Thyroid gland (tissue), 4 donors: ENCODE measurements at regions not wholly inside any gene's neighbourhood (a gene's known extent, or its start where the extent isn't known, plus 50 kb on each side); places are given as distances from the start of the nearest gene placed in this dataset.
"Not testable (repeated sequence)": the region's sequence is repeated elsewhere in the genome, so short reads cannot be mapped to it uniquely, and the experiment has no call there.

ENCODE experiments used
- DNase-seq, 2 donors: peaks; one replicate each; pipeline ENCODE4 v3.0.0-alpha.2; 2019
- H3K27ac ChIP-seq, 3 donors: fragments of 200-600 bp; sonication (generic); 1 replicate in 2 of 3; 2 replicates in 1 of 3; pipeline ENCODE4 v1.5.1; 2016 to 2019; ENCODE audit warnings: mild to moderate bottlenecking in 1 of 3, moderate library complexity in 1 of 3
- H3K27me3 ChIP-seq: fragments of 200-600 bp; sonication (generic); one replicate; pipeline ENCODE4 v1.5.1; 2019
- H3K36me3 ChIP-seq, 2 donors: fragments of 200-600 bp; sonication (generic); one replicate each; pipeline ENCODE4 v1.5.1; 2016 to 2019
- H3K4me1 ChIP-seq, 2 donors: fragments of 200-600 bp; sonication (generic); one replicate each; pipeline ENCODE4 v1.5.1; 2017 to 2019
- H3K4me3 ChIP-seq, 3 donors: fragments of 200-600 bp; sonication (generic); replicated peaks in 1 of 3; 1 replicate in 2 of 3; 2 replicates in 1 of 3; pipeline ENCODE4 v1.5.1; 2016; ENCODE audit warnings: mild to moderate bottlenecking in 1 of 3
- H3K9me3 ChIP-seq: fragments of 200-600 bp; sonication (generic); one replicate; pipeline ENCODE4 v1.5.1; 2017
- POLR2A ChIP-seq, 2 donors: fragments of 450-650 bp; IDR thresholded peaks; one replicate each; pipeline ENCODE4 v1.6.1; 2017; ENCODE audit warnings: antibody characterized with exemption in 2 of 2, mild to moderate bottlenecking in 2 of 2, moderate library complexity in 1 of 2
- WGBS, 2 donors: methylation state at CpG; one replicate each; pipeline ENCODE4 v1.1.5; 2017; 5-methylcytosine and 5-hydroxymethylcytosine counted together
- intact Hi-C: fragments of 100-400 bp; cut with DNase I; formaldehyde crosslinking; loops from one replicate; pipeline ENCODE4 v1.15.1; 2023
- TF ChIP-seq, protein P1 (sequence below), 6 experiments: fragments of 200-600 bp in 3 of 6; fragments of 450-650 bp in 3 of 6; sonication (generic) in 3 of 6; IDR thresholded peaks; one replicate each; pipeline ENCODE4 v1.5.1; 2016 to 2019; ENCODE audit warnings: antibody characterized with exemption in 6 of 6, mild to moderate bottlenecking in 2 of 6, inconsistent platforms in 1 of 6, moderate library complexity in 1 of 6

DNA sequence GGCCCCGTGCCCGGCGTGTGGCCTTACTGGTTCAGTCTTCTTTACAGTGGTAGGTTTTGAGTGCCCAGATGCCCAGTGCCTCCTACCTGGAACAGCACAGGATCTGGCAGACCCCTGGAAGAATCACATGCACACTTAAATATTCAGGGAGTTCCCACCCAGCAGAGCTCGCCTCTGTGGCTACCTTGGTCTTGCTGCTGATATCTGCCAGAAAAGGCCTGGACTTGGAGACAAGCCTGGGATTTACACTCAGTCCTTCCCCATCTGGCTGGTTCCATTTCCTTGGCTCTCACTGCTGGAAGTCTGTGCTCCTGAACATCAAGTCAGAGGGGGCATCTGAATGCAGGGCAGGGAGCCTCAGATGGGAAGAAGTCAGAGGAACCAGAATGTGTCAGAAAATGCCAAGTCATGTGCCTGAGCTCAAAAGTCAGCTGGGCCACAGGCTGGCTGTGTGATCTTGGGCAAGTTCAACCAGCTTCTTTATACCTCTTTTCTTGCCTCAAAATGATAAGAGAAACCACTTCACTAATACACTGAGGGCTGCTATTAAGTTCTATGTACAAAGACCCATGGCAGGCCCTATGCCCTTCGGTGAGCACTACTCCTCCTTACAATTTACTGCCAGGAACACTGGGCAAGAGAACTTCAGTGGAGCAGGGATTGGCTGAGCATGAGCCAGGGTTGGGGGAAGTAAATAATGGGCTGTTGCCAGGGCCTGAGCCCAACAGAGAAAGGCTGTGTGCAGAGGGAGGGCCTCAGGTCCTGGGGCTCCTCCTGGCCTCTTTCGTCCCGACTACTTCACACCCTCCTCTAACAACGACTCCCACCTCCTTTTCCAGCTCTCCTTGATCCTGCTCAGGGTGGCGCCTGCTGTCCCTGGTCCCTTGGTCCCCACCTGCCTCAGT is 135.9 kb downstream of the GPCPD1 start:
- DNase-seq, result no peak
- Histone ChIP-seq H3K27me3 (no peaks in the 10 kb centered on the region), H3K9me3 (no peaks in the 10 kb centered on the region), H3K27ac (no peak overlapping the region), H3K36me3 (no peaks in the 10 kb centered on the region), H3K4me1 (no peaks in the 10 kb centered on the region), H3K4me3 (no peak overlapping the region)
- 83 to 87% methylated on average over 6 to 9 of the region's 9 CpGs for WGBS, 2 donors
- intact Hi-C loops, result no loop called here
- no peak for TF ChIP-seq POLR2A (IDR thresholded peaks at IDR 0.05)
- TF ChIP-seq, protein P1, sequence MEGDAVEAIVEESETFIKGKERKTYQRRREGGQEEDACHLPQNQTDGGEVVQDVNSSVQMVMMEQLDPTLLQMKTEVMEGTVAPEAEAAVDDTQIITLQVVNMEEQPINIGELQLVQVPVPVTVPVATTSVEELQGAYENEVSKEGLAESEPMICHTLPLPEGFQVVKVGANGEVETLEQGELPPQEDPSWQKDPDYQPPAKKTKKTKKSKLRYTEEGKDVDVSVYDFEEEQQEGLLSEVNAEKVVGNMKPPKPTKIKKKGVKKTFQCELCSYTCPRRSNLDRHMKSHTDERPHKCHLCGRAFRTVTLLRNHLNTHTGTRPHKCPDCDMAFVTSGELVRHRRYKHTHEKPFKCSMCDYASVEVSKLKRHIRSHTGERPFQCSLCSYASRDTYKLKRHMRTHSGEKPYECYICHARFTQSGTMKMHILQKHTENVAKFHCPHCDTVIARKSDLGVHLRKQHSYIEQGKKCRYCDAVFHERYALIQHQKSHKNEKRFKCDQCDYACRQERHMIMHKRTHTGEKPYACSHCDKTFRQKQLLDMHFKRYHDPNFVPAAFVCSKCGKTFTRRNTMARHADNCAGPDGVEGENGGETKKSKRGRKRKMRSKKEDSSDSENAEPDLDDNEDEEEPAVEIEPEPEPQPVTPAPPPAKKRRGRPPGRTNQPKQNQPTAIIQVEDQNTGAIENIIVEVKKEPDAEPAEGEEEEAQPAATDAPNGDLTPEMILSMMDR (IDR thresholded peaks at IDR 0.05), result no peak

DNA sequence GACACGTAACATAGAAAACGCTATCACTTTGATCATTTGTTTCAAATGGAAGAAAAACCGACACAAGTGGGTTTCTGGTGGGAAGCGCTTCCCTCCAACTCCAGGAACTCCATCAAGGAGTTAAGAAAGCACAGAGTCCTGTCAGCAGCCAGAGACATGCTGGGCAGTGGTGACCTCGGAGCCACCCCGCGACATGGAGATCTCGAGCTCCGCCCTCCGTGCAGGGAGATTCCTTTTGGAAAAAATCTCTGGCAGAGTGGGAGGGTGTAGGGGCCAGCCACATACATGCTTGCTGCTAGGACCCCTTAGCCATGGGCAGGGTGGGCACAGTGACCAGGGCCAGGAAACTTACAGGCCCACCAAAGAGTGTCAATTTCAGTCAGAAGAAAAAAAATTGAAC is 138.9 kb downstream of the GPCPD1 start:
- DNase-seq, H3K27ac ChIP-seq, intact Hi-C loops, H3K36me3 ChIP-seq, H3K4me3 ChIP-seq, H3K9me3 ChIP-seq, H3K27me3 ChIP-seq, H3K4me1 ChIP-seq: not testable (repeated sequence)
- 70% methylated on average over 3 to 4 of the region's 10 CpGs for WGBS, 2 donors

DNA sequence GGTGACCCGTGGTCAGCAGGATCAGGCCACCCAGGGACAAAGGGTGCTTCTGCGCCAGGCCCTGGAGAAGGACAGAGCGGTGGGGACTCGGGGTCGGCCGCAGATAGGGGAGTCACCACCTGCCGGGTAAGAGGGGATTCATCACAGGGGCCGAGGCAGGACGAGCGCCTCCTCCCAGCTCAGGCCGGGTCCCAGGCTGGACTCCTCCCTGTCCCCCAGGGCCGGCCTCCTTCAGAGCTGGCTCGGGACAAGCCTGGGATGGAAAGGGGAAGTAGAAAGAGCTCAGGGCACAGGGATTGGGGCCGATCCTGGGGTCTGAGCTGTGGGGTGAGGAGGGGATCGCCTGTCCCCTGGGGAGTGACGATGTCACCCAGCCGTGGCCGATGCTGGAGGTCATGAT is 139.4 kb downstream of the GPCPD1 start:
- DNase-seq, result no peak

DNA sequence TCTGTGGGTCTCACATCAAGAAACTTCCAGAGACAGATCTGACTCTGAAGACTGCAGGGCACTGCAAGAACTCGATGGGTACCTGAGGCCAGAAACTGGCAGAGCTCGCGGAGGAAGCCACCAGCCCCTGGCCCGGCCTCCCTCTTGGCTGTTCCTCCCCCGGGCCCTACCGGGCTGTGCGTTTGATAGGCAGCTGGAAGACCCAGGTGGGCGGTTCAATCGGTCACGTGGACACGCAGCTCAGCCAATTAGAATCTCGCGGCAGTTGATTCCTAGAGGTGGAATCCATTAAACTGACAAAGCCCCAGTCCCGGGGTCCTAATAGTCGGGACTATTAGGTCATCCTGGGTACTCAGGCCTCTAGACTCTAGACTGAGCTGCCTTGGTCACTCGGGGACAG is 139.9 kb downstream of the GPCPD1 start:
- H3K27ac ChIP-seq, result no peak overlapping the region
- TF ChIP-seq, protein P1 (IDR thresholded peaks at IDR 0.05), result no peak
- no peak for TF ChIP-seq POLR2A (IDR thresholded peaks at IDR 0.05)
- no peak overlapping the region for H3K4me3 ChIP-seq
- H3K36me3 ChIP-seq, result no peaks in the 10 kb centered on the region
- WGBS, 2 donors, result 91% methylated on average over 9 to 15 of the region's 16 CpGs
- intact Hi-C loops, result no loop called here
- H3K27me3 ChIP-seq, result no peaks in the 10 kb centered on the region
- H3K9me3 ChIP-seq, result no peaks in the 10 kb centered on the region
- DNase-seq, result no peak
- no peaks in the 10 kb centered on the region for H3K4me1 ChIP-seq

More for the DNA sequence above, 139.4 kb downstream of the GPCPD1 start:
- 81 to 82% methylated on average over 15 to 17 of the region's 18 CpGs for WGBS, 2 donors
- Histone ChIP-seq H3K27ac (no peak overlapping the region), H3K4me1 (no peaks in the 10 kb centered on the region), H3K4me3 (no peak overlapping the region), H3K9me3 (no peaks in the 10 kb centered on the region), H3K27me3 (no peaks in the 10 kb centered on the region), H3K36me3 (no peaks in the 10 kb centered on the region)
- TF ChIP-seq, protein P1 (IDR thresholded peaks at IDR 0.05), result no peak
- TF ChIP-seq POLR2A (IDR thresholded peaks at IDR 0.05), result no peak
- intact Hi-C loops, result no loop called here

DNA sequence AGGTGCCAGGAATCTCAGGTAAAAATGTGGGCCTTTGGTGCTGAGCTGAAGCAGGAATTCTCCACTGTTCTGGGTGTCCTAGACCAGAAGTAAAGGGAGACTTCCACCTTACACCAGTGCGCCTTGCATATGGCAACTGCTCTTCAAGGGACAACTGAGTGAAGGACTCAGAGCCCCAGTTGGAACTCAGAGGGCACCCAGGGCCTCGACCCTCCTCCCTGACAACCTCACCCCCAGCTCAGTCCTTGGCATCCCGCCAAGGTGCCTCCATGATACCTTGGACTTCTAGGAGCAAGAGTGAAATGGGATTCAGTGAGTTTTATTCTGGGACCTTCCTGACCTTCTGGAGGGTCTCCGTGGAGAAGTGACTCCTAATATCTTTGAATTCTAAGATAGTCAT is 140.3 kb downstream of the GPCPD1 start:
- 76 to 86% methylated on average over 3 to 4 of the region's 4 CpGs for WGBS, 2 donors
- Histone ChIP-seq H3K27me3 (no peaks in the 10 kb centered on the region), H3K4me1 (no peaks in the 10 kb centered on the region), H3K9me3 (no peaks in the 10 kb centered on the region), H3K4me3 (no peak overlapping the region), H3K27ac (no peak overlapping the region), H3K36me3 (no peaks in the 10 kb centered on the region)
- intact Hi-C loops, result no loop called here
- TF ChIP-seq, protein P1 (IDR thresholded peaks at IDR 0.05), result no peak
- TF ChIP-seq POLR2A (IDR thresholded peaks at IDR 0.05), result no peak
- no peak for DNase-seq
